ENCODE measurements at regions not wholly inside any gene's neighbourhood (a gene's known extent, or its start where the extent isn't known, plus 50 kb on each side); places are given as distances from the start of the nearest gene placed in this dataset.

GRCh38 chr21:41031701-41032220 lies 136.2 kb upstream of the BACE2 start:
- intact Hi-C loops (cut with DNase I) = no loop called here
- DNase-seq (ENCODE audit: missing footprints) (no peak), ATAC-seq (no peak)

- intact Hi-C loops (cut with DNase I) = no loop called here
- no peak for DNase-seq (ENCODE audit: missing footprints)
- ATAC-seq = no peak
Observed at GRCh38 chr21:41032541-41032940, 135.4 kb upstream of the BACE2 start.

GRCh38 chr21:41037212-41037611 lies 130.7 kb upstream of the BACE2 start:
- DNase-seq (ENCODE audit: missing footprints) (no peak), ATAC-seq (no peak)
- intact Hi-C loops (cut with DNase I) = no loop called here

- no peak for ATAC-seq
- intact Hi-C loops (cut with DNase I) = no loop called here
- DNase-seq (ENCODE audit: missing footprints) = no peak
Observed at GRCh38 chr21:41037936-41038335, 130.0 kb upstream of the BACE2 start.

GRCh38 chr21:41043014-41043413 lies 124.9 kb upstream of the BACE2 start:
- intact Hi-C loops (cut with DNase I) = no loop called here
- no peak for ATAC-seq
- no peak for DNase-seq (ENCODE audit: missing footprints)

- ATAC-seq (no peak), DNase-seq (ENCODE audit: missing footprints) (no peak)
- intact Hi-C loops (cut with DNase I) = no loop called here
Observed at GRCh38 chr21:41045534-41046268, 122.3 kb upstream of the BACE2 start.

GRCh38 chr21:41048145-41048544 lies 119.8 kb upstream of the BACE2 start:
- intact Hi-C loops (cut with DNase I) = no loop called here
- DNase-seq (ENCODE audit: missing footprints) = no peak
- no peak for ATAC-seq

GRCh38 chr21:41048623-41049022 lies 119.3 kb upstream of the BACE2 start:
- ATAC-seq (no peak), DNase-seq (ENCODE audit: missing footprints) (no peak)
- intact Hi-C loops (cut with DNase I) = no loop called here

GRCh38 chr21:41052820-41053555 lies 115.0 kb upstream of the BACE2 start:
- DNase-seq (ENCODE audit: missing footprints) (no peak), ATAC-seq (no peak)
- intact Hi-C loops (cut with DNase I) = no loop called here

- DNase-seq (ENCODE audit: missing footprints) (no peak), ATAC-seq (no peak)
- intact Hi-C loops (cut with DNase I) = no loop called here
Observed at GRCh38 chr21:41054018-41054578, 113.9 kb upstream of the BACE2 start.

GRCh38 chr21:41055266-41055665 lies 112.7 kb upstream of the BACE2 start:
- ATAC-seq (no peak), DNase-seq (ENCODE audit: missing footprints) (no peak)
- intact Hi-C loops (cut with DNase I) = no loop called here

GRCh38 chr21:41059871-41060270 lies 108.1 kb upstream of the BACE2 start:
- DNase-seq (ENCODE audit: missing footprints) (no peak), ATAC-seq (no peak)
- intact Hi-C loops (cut with DNase I) = no loop called here

- intact Hi-C loops (cut with DNase I) = no loop called here
- DNase-seq (ENCODE audit: missing footprints) = no peak
- no peak for ATAC-seq
Observed at GRCh38 chr21:41061701-41062100, 106.3 kb upstream of the BACE2 start.

GRCh38 chr21:41064334-41064791 lies 103.6 kb upstream of the BACE2 start:
- ATAC-seq = peak; percentile 46
- intact Hi-C loops (cut with DNase I) = no loop called here
- DNase-seq (ENCODE audit: missing footprints) = no peak

- intact Hi-C loops (cut with DNase I) = loop anchor here (5.0 kb wide), 2 partner anchors 223 to 918 kb away; no protein-coding TSS in a partner anchor
Observed at GRCh38 chr21:41064951-41065350, 103.0 kb upstream of the BACE2 start.

GRCh38 chr21:41065539-41065938 lies 102.4 kb upstream of the BACE2 start:
- DNase-seq (ENCODE audit: missing footprints) = no peak
- intact Hi-C loops (cut with DNase I) = loop anchor here (5.0 kb wide), 2 partner anchors 223 to 918 kb away; no protein-coding TSS in a partner anchor
- ATAC-seq = no peak

More at GRCh38 chr21:41064951-41065350, 103.0 kb upstream of the BACE2 start:
- DNase-seq (ENCODE audit: missing footprints) (no peak), ATAC-seq (no peak)

- DNase-seq (ENCODE audit: missing footprints) (no peak), ATAC-seq (no peak)
- intact Hi-C loops (cut with DNase I) = loop anchor here (5.0 kb wide), 2 partner anchors 224 to 919 kb away; no protein-coding TSS in a partner anchor
Observed at GRCh38 chr21:41066086-41066938, 101.6 kb upstream of the BACE2 start.

- intact Hi-C loops (cut with DNase I) = loop anchor here (2.0 to 5.0 kb wide), 3 partner anchors 225 to 920 kb away; no protein-coding TSS in a partner anchor
- ATAC-seq (no peak), DNase-seq (ENCODE audit: missing footprints) (no peak)
Observed at GRCh38 chr21:41067709-41068108, 100.3 kb upstream of the BACE2 start.

Data from Right ventricle myocardium inferior (tissue), 1 donor.